SKM-1 treated with dmso at 0.1 percent for 144 hours (cell line): ENCODE measurements at regions not wholly inside any gene's neighbourhood (a gene's known extent, or its start where the extent isn't known, plus 50 kb on each side); places are given as distances from the start of the nearest gene placed in this dataset.
A peak's percentile ranks its signal among the peaks of the same experiment; 100 is the strongest.

Experiments
- DNase-seq: peaks from one replicate; lab custom pipeline; 2025; ENCODE audit not compliant: unreplicated experiment; lab: John Stamatoyannopoulos, UW

GRCh38 chr1:42096554-42096953 is 56.7 kb upstream of the GUCA2B start:
- no peak for DNase-seq

- DNase-seq: no peak
Measured at GRCh38 chr1:42089246-42089645, 64.0 kb upstream of the GUCA2B start.

- no peak for DNase-seq
Measured at GRCh38 chr1:42086146-42086545, 67.1 kb upstream of the GUCA2B start.

- DNase-seq: no peak
Measured at GRCh38 chr1:42085596-42085995, 67.6 kb upstream of the GUCA2B start.

- DNase-seq: no peak
Measured at GRCh38 chr1:42081475-42081874, 71.7 kb upstream of the GUCA2B start.

GRCh38 chr1:42075179-42075578 is 78.0 kb upstream of the GUCA2B start:
- no peak for DNase-seq

- no peak for DNase-seq
Measured at GRCh38 chr1:42070996-42071395, 82.2 kb upstream of the GUCA2B start.

GRCh38 chr1:42057800-42058199 is 95.4 kb upstream of the GUCA2B start:
- DNase-seq: no peak

GRCh38 chr1:42056460-42056859 is 96.8 kb upstream of the GUCA2B start:
- no peak for DNase-seq

- no peak for DNase-seq
Measured at GRCh38 chr1:42055061-42055460, 98.1 kb upstream of the GUCA2B start.

- DNase-seq: no peak
Measured at GRCh38 chr1:42052072-42052699, 101.0 kb upstream of the GUCA2B start.

- no peak for DNase-seq
Measured at GRCh38 chr1:42047508-42047880, 105.7 kb upstream of the GUCA2B start.

- no peak for DNase-seq
Measured at GRCh38 chr1:42046761-42047507, 106.3 kb upstream of the GUCA2B start.

- DNase-seq: no peak
Measured at GRCh38 chr1:42044346-42044745, 108.9 kb upstream of the GUCA2B start.

GRCh38 chr1:42043811-42044210 is 109.4 kb upstream of the GUCA2B start:
- no peak for DNase-seq

GRCh38 chr1:42043182-42043581 is 110.0 kb upstream of the GUCA2B start:
- DNase-seq: no peak

GRCh38 chr1:42041031-42041430 is 112.2 kb upstream of the GUCA2B start:
- DNase-seq: no peak

GRCh38 chr1:42040159-42040558 is 113.1 kb upstream of the GUCA2B start:
- DNase-seq: no peak

- no peak for DNase-seq
Measured at GRCh38 chr1:42038261-42038660, 114.9 kb upstream of the GUCA2B start.

- DNase-seq: no peak
Measured at GRCh38 chr1:42037586-42037985, 115.6 kb upstream of the GUCA2B start.

- no peak for DNase-seq
Measured at GRCh38 chr1:42037161-42037560, 116.0 kb upstream of the GUCA2B start.

- DNase-seq: peak; percentile 83
Measured at GRCh38 chr1:42035830-42036604, 117.2 kb upstream of the GUCA2B start.
